Common myeloid progenitor, CD34-positive (primary cell): ENCODE measurements at regions not wholly inside any gene's neighbourhood (a gene's known extent, or its start where the extent isn't known, plus 50 kb on each side); places are given as distances from the start of the nearest gene placed in this dataset.

Experiments used
- CTCF ChIA-PET: fragments of 350-600 bp; sonication (Branson Sonifier 250); formaldehyde crosslinking; loops from one replicate; lab custom pipeline; 2021; ENCODE audit warnings: antibody characterized with exemption; lab: Charles Lee
- POLR2A ChIA-PET: fragments of 350-600 bp; sonication (Branson Sonifier 250); formaldehyde crosslinking; loops from one replicate; lab custom pipeline; 2021; ENCODE audit warnings: antibody characterized with exemption; lab: Charles Lee
- DNase-seq, 3 donors: peaks; one replicate each; pipeline versions ENCODE4 v3.0.0 to v3.0.0-alpha.2; 2013
- H3K27ac ChIP-seq, 2 experiments: 1 replicate in 1 of 2; 2 replicates in 1 of 2; pipeline ENCODE4 v1.7.0; 2013; ENCODE audit warnings: inconsistent platforms in 2 of 2, low read length in 2 of 2, mild to moderate bottlenecking in 2 of 2, low read depth in 1 of 2, moderate library complexity in 1 of 2; ENCODE audit not compliant: severe bottlenecking in 2 of 2, insufficient read depth in 1 of 2, poor library complexity in 1 of 2
- H3K27me3 ChIP-seq, 5 experiments: replicated peaks in 2 of 5; 1 replicate in 3 of 5; 2 replicates in 2 of 5; pipeline versions ENCODE4 v1.6.1 to v1.7.0; 2013; ENCODE audit warnings: low read length in 4 of 5, mild to moderate bottlenecking in 2 of 5, moderate library complexity in 2 of 5, inconsistent platforms in 1 of 5; ENCODE audit not compliant: insufficient read depth in 5 of 5, control insufficient read depth in 4 of 5
- H3K36me3 ChIP-seq, 4 experiments: 1 replicate in 2 of 4; 2 replicates in 2 of 4; pipeline versions ENCODE4 v1.6.1 to v1.7.0; 2013; ENCODE audit warnings: low read length in 3 of 4, control low read depth in 1 of 4, mild to moderate bottlenecking in 1 of 4; ENCODE audit not compliant: control insufficient read depth in 4 of 4, insufficient read depth in 4 of 4
- H3K4me1 ChIP-seq, 4 experiments: 1 replicate in 3 of 4; 2 replicates in 1 of 4; pipeline versions ENCODE4 v1.6.1 to v1.7.1; 2013; ENCODE audit warnings: low read length in 3 of 4, mild to moderate bottlenecking in 3 of 4, control low read depth in 1 of 4, inconsistent platforms in 1 of 4, moderate library complexity in 1 of 4; ENCODE audit not compliant: control insufficient read depth in 4 of 4, insufficient read depth in 4 of 4; ENCODE audit errors: control extremely low read depth in 1 of 4
- H3K4me3 ChIP-seq, 7 experiments: 1 replicate in 4 of 7; 2 replicates in 3 of 7; pipeline versions ENCODE4 v1.5.1 to v1.7.0; 2013; ENCODE audit warnings: mild to moderate bottlenecking in 7 of 7, low read length in 6 of 7, moderate library complexity in 6 of 7, inconsistent platforms in 2 of 7, low read depth in 2 of 7, control low read depth in 1 of 7; ENCODE audit not compliant: insufficient read depth in 4 of 7, control insufficient read depth in 1 of 7; ENCODE audit errors: extremely low read depth in 1 of 7
- H3K9me3 ChIP-seq, 5 experiments: 1 replicate in 4 of 5; 2 replicates in 1 of 5; pipeline versions ENCODE4 v1.6.1 to v1.7.1; 2013; ENCODE audit warnings: low read length in 4 of 5, mild to moderate bottlenecking in 2 of 5, inconsistent platforms in 1 of 5, low read depth in 1 of 5, moderate library complexity in 1 of 5; ENCODE audit not compliant: control insufficient read depth in 4 of 5, insufficient read depth in 2 of 5; ENCODE audit errors: control extremely low read depth in 1 of 5
- WGBS: methylation state at CpG from one replicate; pipeline ENCODE4 v1.1.5; 2013; ENCODE audit not compliant: insufficient coverage; 5-methylcytosine and 5-hydroxymethylcytosine counted together

- no peak overlapping the region for H3K4me3 ChIP-seq
- POLR2A ChIA-PET = no interaction called here
- no peak for DNase-seq
- H3K4me1 ChIP-seq = peaks cover 0 to 3% (median 1%) of the 10 kb centered on the region in 4 experiments
- H3K36me3 ChIP-seq = no peaks in the 10 kb centered on the region
- no peak overlapping the region for H3K27ac ChIP-seq
- CTCF ChIA-PET = interaction anchor here (2.1 kb wide), 1 partner anchor 19 kb away, joined by 4 read pairs; no protein-coding TSS in a partner anchor
- peaks cover 9 to 87% (median 48%) of the 10 kb centered on the region in 5 experiments for H3K27me3 ChIP-seq
- H3K9me3 ChIP-seq = peaks cover 0 to 8% (median 2%) of the 10 kb centered on the region in 5 experiments
- 76% methylated on average over 4 of the region's 4 CpGs for WGBS
These were observed 76.1 kb upstream of the TMEM33 start for GRCh38 chr4:41859087-41859486.

- Histone ChIP-seq H3K27me3 (peaks cover 11 to 84% (median 35%) of the 10 kb centered on the region in 5 experiments), H3K4me3 (no peak overlapping the region), H3K27ac (no peak overlapping the region), H3K9me3 (peaks cover 0 to 1% (median 0%) of the 10 kb centered on the region in 5 experiments), H3K4me1 (no peaks in the 10 kb centered on the region), H3K36me3 (no peaks in the 10 kb centered on the region)
- ChIA-PET POLR2A (no interaction called here), CTCF (no interaction called here)
- DNase-seq = no peak
- 43% methylated on average over 4 of the region's 4 CpGs for WGBS
These were observed 78.0 kb upstream of the TMEM33 start for GRCh38 chr4:41857226-41857641.

GRCh38 chr4:41856797-41857196 is 78.4 kb upstream of the TMEM33 start:
- H3K27me3 ChIP-seq = peaks cover 10 to 79% (median 33%) of the 10 kb centered on the region in 5 experiments
- WGBS = no CpG with 5 or more reads among the region's 2 CpGs
- H3K4me1 ChIP-seq = no peaks in the 10 kb centered on the region
- DNase-seq = no peak
- no peaks in the 10 kb centered on the region for H3K36me3 ChIP-seq
- H3K9me3 ChIP-seq = peaks cover 0 to 1% (median 0%) of the 10 kb centered on the region in 5 experiments
- no peak overlapping the region for H3K4me3 ChIP-seq
- ChIA-PET CTCF (no interaction called here), POLR2A (no interaction called here)
- no peak overlapping the region for H3K27ac ChIP-seq

GRCh38 chr4:41853973-41854372 is 81.3 kb upstream of the TMEM33 start:
- Histone ChIP-seq H3K27me3 (peaks cover 9 to 57% (median 22%) of the 10 kb centered on the region in 5 experiments), H3K4me1 (no peaks in the 10 kb centered on the region), H3K9me3 (peaks cover 0 to 1% (median 0%) of the 10 kb centered on the region in 5 experiments), H3K4me3 (no peak overlapping the region), H3K36me3 (no peaks in the 10 kb centered on the region), H3K27ac (no peak overlapping the region)
- 100% methylated on average over 1 of the region's 2 CpGs for WGBS
- DNase-seq = no peak
- CTCF ChIA-PET = no interaction called here
- POLR2A ChIA-PET = no interaction called here

GRCh38 chr4:41852229-41852628 is 83.0 kb upstream of the TMEM33 start:
- Histone ChIP-seq H3K27me3 (peaks cover 6 to 42% (median 10%) of the 10 kb centered on the region in 5 experiments), H3K36me3 (no peaks in the 10 kb centered on the region), H3K4me1 (no peaks in the 10 kb centered on the region), H3K27ac (no peak overlapping the region), H3K9me3 (no peaks in the 10 kb centered on the region), H3K4me3 (no peak overlapping the region)
- 40% methylated on average over 1 of the region's 2 CpGs for WGBS
- ChIA-PET POLR2A (no interaction called here), CTCF (no interaction called here)
- DNase-seq = no peak

- no peaks in the 10 kb centered on the region for H3K4me1 ChIP-seq
- H3K9me3 ChIP-seq = no peaks in the 10 kb centered on the region
- peaks cover 3 to 37% (median 6%) of the 10 kb centered on the region in 5 experiments for H3K27me3 ChIP-seq
- H3K36me3 ChIP-seq = no peaks in the 10 kb centered on the region
- no peak overlapping the region for H3K4me3 ChIP-seq
- no peak for DNase-seq
- no peak overlapping the region for H3K27ac ChIP-seq
- ChIA-PET POLR2A (no interaction called here), CTCF (no interaction called here)
- no CpG with 5 or more reads among the region's 2 CpGs for WGBS
These were observed 83.6 kb upstream of the TMEM33 start for GRCh38 chr4:41851621-41852020.

- no peaks in the 10 kb centered on the region for H3K36me3 ChIP-seq
- H3K4me1 ChIP-seq = peaks cover 0 to 3% (median 0%) of the 10 kb centered on the region in 4 experiments
- ChIA-PET CTCF (no interaction called here), POLR2A (no interaction called here)
- DNase-seq = no peak
- no peak overlapping the region for H3K4me3 ChIP-seq
- no peaks in the 10 kb centered on the region for H3K9me3 ChIP-seq
- peaks cover 0 to 15% (median 0%) of the 10 kb centered on the region in 5 experiments for H3K27me3 ChIP-seq
- H3K27ac ChIP-seq = no peak overlapping the region
These were observed 90.9 kb upstream of the TMEM33 start for GRCh38 chr4:41844327-41844726.
